NCI-H2196 treated with DMSO at 0.1 percent for 48 hours (cell line): ENCODE measurements at regions not wholly inside any gene's neighbourhood (a gene's known extent, or its start where the extent isn't known, plus 50 kb on each side); places are given as distances from the start of the nearest gene placed in this dataset.
"Not testable (repeated sequence)": the region's sequence is repeated elsewhere in the genome, so short reads cannot be mapped to it uniquely, and the experiment has no call there.

ENCODE experiments used
- DNase-seq: peaks from one replicate; lab custom pipeline; 2025; ENCODE audit not compliant: unreplicated experiment; lab: John Stamatoyannopoulos, UW

DNA sequence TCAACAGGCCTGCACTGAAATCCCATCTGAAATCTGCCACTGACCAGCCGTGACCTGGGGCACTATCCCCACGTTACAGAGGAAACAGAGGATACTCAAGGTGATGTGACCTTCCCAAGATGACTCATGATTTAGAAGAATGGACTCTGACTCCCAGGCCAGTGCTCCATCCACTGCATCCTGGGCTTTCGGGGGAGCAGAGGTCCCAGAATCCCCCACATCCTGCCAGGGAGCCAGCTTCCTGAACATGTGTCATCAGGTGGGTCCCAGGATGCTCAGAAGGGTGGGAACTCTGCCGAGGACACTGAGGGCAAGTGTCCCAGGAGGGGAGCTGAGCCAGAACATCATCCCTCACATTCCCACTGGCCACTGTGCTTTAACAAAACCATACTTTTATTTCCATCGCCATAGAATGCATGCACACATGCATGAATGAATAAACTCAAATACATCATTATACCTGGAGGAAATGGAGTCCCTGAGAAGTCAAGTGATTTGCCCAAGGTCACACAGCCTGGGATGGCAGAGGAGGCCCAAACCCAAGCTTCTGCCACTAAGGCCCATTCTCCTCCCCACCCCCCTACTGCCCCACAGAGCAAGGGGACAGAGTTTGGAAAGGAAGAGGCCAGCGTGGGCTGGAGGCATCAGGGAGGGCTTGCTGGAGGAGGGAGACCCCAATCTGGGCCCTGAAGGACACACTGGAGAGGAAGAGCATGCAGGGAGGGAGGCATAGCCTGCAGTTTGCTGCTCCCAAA lies 189.4 kb downstream of the MATN1 start:
- no peak for DNase-seq

- no peak for DNase-seq
Measured at GRCh38 chr1:30533141-30533540, 190.2 kb downstream of the MATN1 start.

DNA sequence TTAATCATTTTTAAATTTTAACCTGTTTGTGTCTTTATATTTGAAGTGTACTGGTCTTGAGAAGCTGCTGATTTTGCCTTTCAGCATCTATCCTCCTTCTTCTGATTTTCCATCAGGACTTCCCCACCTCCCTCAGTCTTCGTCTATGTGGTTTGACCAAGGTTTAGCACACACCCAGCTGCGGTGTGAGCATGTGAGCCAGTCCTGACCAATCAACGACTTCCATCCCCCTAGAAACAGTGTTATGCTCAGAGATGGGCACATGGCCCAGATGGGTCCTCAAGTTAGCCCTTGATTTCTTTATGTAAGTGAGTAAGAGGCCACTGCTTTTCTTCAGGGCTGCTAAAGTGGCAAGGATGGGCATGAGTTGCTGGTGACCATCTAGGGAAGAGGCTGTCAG lies 190.8 kb downstream of the MATN1 start:
- DNase-seq, result no peak

- no peak for DNase-seq
Measured at GRCh38 chr1:30527511-30528140, 195.8 kb downstream of the MATN1 start.

GRCh38 chr1:30526652-30527345 lies 196.6 kb downstream of the MATN1 start:
- DNase-seq, result no peak

DNA sequence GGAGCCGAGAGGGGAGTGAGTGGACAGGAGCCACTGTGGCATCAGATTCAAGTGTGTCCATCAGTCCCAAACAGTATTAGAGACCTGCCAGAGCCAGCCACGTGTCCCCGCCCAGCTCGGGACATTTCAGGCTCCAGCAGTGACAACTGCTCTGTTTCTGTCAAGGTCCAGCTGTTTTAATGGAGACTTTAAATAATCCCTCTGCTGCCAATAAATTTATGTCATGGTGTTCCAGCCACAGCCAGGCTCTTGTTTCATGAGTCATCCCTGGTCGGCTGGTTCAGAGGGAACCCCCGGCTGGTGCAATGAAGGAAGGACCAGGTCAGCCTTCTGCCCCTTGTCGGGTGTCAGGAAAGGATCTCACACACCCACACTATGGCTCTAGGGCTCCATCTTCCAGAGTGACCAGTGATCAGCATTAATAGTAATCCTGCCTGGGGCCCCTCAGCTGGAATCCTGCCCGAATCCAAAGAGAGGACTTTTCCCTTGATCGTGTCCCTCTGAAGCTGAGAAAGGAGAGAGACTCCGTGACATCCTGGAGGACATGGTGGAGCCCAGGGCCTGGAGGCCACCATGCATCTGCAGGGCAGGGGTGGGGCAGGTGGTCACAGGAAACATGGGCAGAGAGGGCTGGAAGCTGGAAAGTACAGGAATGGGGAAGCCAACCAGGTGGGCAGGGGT lies 197.3 kb downstream of the MATN1 start:
- peak; percentile 36 for DNase-seq

DNA sequence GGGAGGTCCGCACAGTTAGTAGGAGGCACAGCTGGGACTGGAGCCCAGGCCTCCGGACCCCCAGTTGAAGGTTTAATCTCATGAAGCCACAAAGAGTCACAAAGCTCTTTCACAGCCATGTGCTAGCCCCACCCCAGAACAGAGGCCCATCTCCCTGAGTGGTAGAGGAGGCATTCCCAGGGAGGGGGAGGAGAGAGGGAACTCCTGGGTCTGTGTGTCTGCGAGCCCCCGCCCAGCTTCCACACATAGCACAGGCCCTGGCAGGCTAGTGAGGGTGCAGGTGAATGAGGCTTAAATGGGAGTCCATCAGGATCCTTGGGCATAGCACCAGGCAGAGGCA lies 197.8 kb downstream of the MATN1 start:
- no peak for DNase-seq

DNA sequence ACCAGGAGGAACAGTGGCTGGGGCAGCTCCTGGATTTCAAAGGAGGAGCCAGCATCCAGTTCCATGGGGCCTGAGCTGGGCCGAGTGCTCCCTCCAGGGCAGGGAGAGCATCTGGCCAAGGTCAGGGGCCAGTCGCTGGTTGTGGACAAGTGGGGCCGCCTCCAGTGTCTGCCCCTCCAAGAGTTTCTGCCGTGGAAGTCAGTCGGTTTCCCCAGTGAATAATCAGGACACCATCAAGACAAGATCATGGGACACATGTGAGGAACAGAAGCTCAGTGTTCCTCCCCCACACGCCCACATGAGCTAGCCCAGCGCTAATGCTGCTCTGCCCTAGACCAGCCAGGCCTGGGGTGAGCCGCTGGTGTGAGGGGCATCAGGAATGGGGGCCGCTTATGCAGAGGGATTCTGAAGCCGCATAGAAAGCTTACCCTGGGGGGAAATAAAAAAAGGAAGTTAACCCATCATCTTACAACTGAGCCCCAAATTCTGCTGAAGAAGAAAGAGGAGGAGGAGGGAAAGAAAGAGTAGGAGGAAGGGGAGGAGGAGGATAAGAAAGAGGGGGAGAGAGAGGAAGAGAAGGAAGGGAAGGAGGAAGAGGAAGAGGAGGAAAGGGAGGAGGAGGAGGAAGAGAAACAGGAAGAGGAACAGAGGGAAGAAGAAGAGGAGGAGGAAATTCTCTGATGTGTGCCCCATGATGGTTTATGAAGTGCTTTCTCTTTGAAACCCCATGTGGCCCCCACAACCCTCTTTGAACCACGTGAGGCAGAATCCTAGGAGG lies 198.4 kb downstream of the MATN1 start:
- DNase-seq, result no peak

DNA sequence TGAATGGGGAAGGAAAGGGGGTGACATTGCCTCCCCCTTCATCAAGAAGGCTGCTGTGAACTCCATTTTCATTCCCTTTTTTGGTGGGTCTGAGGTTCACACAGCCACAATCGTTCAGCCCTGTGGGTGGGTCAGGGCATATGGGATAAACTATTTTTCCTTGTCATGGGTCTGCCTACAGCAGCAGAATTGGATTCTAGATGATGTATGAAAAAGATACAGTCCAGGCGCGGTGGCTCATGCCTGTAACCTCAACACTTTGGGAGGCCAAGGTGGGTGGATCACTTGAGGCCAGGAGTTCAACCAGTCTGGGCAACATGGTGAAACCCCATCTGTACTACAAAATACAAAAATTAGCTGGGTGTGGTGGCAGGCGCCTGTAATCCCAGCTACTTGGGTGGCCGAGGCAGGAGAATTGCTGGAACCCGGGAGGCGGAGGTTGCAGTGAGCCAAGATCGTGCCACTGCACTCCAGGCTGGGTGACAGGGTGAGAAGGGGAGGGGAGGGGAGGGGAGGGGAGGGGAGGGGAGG lies 199.3 kb downstream of the MATN1 start:
- DNase-seq, result not testable (repeated sequence)

DNA sequence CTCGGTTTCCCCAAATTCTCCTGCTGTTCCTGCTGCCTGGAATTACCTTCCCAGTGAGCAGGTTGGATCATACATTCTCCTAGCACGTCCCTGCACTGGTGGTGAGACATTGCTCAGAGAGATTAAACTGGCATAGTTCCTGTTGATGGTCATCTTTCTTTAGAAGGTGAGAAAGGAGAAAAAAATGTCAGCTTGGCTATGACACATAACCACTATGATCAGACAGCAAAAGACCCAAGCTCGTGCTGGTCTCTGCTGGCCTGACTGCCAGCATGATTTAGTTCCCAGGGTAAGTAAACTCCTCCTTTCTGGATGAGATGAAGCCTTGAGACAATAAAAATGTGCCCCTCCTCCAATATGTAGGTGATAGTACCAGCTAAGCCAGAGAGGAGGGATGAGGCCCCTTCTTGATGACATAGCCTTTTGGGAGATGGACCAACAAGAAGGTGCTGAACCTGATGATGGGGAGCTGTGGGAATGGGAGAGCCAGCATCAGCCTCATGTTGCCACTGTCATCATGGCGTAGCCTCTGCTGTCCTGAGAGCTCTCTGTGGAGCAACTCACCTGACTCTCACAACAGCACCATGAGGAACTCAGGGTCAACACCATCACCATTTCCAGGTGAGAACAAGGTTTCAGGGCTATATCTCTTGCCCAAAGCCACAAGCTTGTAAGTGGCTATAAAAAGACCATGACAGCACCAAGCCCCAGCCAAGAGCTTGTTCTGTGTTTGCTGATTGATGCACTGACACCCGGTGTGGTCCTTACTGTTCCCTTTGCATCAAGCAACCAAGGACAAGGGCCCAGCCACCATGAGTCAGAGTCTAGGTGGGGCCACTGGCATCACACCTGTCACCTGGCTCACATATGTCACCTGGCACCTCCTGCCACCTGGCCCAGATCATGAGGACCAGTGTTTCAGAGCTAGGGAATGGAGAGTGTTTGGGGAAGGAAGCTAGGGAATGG lies 200.0 kb downstream of the MATN1 start:
- DNase-seq, result no peak

- peak; percentile 25 for DNase-seq
Measured at GRCh38 chr1:30522031-30523004, 201.1 kb downstream of the MATN1 start.

GRCh38 chr1:30521261-30521865 lies 202.0 kb downstream of the MATN1 start:
- no peak for DNase-seq

GRCh38 chr1:30520476-30520875 lies 202.9 kb downstream of the MATN1 start:
- DNase-seq, result no peak

DNA sequence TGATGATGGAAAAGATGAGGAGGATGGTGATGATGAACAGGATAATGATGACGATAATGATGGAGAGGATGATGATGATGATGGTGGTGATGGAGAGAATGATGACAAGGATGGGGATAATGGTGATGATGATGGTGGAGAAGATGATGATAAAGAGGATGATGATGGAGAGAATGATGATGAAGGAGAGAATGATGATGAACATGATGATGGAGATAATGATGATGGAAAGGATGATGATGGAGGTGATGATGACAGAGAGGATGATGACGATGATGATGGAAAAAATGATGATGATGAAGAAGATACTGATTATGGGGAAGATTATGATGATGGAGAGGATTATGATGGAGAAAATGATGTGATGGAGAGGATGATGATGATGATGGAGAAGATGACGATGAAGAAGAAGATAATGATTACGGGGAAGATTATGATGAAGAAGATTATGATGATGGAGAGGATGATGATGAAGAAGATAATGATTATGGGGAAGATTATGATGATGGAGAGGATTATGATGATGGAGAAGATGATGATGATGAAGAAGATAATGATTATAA lies 204.1 kb downstream of the MATN1 start:
- DNase-seq, result no peak

GRCh38 chr1:30518696-30519095 lies 204.7 kb downstream of the MATN1 start:
- DNase-seq, result no peak

DNA sequence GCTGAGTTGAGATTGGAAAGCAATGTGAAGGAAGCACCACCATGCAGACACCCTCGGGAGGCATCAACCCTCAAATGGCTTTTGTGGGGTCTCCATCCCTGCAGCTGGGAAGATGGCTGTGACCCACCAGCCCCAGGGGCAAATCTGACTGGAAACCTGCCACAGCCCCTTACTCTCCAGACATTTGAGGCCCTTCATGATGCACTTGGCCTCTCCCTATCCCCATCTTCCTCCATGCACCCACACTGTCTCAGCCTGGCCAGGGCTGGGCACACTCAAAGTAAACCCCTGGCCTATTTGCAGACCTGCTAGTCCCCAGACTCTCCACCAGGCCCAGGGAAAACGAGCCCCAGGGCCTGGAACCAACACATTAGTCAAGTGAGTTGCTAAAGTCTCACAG lies 205.2 kb downstream of the MATN1 start:
- no peak for DNase-seq

DNA sequence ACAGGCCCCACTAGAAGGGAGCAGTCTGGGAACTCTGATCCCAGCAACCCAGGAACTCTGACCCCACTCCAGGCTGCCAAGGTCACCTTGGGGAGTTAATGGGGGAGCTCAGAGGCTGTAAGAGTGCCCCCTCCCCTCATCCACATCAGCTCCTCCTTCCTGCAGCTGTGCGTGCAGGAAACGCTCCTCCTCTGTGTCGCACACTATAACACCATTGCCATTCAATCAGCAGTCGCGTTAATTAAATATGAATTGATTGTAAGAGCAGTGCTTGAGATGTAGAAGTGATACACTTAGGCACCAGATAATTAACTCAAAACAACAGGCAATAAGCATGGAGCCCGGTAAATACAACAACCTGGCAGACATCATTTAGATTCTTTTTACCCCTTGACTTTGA lies 205.7 kb downstream of the MATN1 start:
- DNase-seq, result not testable (repeated sequence)

DNA sequence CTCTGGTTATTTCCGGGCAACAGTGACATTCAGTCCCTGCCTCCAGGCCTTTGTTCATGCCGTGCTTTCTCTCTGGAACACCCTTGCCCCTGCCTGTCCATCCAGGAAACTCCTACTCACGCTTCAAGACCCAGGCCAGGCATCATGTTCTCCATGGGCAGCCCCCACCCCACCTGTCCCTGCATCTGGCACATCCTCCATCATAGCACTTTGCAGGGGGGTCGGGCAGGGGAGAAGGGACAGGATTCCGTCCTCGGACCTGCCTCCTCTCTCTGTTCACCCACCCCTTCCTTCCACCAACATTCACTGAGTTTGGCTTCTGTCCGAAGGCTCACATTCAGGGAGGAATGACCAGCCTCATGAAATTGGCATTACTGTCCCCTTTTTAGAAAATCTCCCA lies 206.1 kb downstream of the MATN1 start:
- not testable (repeated sequence) for DNase-seq
